ENCODE measurements at regions not wholly inside any gene's neighbourhood (a gene's known extent, or its start where the extent isn't known, plus 50 kb on each side); places are given as distances from the start of the nearest gene placed in this dataset.

DNA sequence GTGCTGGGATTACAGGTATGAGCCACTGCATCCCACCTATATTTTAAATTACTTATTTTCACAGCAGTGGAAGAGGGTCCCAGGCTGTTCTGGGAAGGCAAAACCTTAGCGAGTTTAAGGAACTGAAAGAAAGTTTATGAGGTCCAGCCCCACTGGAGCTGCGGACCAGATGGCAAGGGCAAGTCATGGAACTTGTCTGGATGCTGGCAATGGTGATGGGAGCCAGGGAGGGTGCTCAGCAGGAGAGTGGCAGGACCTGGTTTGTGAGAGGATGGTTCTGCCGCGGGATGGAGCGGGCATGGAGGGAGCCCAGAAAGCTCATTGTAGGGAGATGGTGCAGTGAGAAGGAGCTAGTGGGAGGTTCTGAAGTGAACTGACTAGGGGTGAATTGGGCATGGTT, 50.6 kb upstream of the SLC45A1 start:
- DNase-seq, result no peak

DNA sequence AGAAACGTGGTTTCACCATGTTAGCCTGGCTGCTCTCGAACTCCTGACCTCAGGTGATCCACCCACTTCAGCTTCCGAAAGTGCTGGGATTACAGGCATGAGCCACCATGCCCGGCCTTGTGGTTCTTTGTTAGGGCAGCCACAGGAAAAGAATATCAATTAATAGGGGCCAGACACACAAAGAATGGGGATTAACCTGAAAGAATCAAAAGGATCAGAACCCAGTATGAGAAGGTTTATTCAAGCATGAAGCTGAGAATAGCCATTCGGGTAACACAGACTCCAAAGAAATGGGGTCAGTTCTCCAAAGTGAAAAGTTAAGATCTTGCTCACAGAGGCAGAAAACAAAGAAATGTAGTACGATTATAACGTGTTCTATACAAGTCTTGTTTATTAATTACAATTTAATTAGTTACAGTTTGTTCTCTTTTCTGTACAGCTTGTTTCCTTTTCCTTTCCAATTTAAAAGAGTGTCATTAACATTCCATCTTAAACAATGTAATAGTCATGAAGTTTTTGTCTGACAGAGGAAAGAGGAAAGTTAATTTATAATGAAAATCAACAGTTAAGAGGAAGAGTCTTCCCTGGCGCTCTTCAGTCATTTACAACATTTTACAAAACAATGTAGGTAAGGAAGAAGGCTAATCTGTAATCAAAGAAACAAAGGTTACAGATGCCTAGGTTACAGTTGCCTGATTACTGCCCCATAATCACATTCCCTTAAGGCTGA, 51.3 kb upstream of the SLC45A1 start:
- DNase-seq, result no peak

DNA sequence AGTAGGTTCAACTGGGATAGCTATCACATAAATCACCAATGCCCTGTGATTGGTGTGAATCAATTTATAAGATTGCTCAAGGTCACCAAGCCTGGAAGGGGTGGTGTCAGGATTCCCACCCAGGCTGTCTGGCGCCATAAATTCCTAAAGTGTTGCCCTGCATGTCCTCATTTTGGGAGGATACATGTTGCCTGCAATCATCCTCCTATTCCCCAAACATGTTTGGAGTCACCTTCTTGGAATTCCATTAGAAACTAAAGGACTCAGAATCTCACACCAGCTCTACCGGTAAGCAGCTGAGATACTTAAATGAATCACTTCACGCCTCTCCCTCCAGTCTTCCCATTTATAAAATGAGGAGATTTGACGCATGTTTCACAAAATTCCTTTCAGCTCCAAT, 54.1 kb upstream of the SLC45A1 start:
- no peak for DNase-seq

DNA sequence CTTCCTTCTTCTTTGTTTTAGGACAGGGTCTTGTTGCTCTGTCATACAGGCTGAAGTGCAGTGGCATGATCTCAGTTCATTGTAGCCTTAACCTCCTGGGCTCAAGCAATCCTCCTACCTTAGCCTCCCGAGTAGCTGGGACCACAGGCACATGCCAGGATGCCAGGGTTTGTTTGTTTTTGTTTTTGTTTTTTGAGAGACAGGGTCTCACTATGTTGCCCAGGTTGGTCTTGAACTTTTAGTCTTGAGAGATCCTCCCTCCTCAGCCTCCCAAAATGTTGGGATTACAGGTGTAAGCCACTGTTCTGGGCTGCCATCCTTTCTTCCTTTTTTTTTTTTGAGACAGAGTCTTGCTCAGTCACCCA, 56.5 kb upstream of the SLC45A1 start:
- DNase-seq, result no peak

DNA sequence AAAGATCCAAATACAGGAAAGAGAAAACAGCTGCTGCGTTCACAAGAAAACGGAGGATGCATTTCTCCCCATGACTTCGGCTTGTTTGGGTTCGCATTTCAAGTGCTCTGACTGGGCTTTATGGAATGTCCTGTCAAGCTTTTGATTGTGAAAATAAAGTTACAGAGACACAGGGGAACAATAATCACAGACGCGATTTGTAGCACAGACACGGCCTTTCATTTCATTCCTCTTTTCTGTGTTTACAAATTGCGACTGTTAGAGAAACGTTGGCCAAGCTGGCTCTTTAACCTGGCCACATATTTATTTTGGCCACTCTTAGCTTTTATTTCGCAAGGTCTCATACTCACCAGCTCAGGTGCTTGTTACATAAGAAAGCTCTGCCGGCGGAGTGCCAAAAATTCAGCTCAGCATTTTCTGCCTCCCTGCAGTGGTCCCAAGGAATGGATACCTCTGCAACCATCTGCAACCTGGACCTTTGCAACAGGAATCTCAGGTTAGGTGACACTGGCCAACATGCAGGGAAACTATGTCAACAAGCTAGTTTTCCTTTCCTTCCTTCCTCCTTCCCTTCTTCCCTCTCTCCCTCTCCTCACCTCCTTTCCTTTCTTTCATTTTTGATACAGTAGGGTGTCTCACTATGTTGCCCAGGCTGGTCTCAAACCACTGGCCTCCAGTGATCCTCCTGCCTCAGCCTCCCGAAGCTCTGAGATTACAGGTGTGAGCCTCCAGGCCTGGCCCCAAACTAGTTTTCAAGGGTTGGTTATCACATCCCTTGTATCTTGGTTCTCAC, 58.2 kb upstream of the SLC45A1 start:
- no peak for DNase-seq

DNA sequence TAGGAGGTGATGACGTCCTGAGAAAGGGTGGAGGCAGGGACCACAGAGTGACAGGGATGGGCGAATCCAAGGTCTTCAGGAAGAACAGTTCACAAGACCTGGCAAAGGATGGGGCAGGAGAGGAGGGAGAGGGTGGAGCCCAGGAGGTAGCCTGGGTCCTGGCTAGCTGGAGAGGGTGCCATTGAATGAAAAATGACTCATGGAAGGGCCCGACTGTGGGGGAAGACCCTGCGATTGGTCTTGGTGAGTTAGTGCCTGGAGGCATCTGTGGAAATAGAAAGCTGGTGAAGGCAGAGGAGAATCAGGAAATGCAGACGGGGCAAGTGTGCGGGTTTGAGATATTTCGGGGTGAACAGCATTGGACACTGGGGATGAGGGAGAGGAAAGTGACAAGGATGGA, 60.3 kb upstream of the SLC45A1 start:
- DNase-seq, result no peak

- no peak for DNase-seq
Measured at GRCh38 chr1:8256321-8256720, 61.6 kb upstream of the SLC45A1 start.

DNA sequence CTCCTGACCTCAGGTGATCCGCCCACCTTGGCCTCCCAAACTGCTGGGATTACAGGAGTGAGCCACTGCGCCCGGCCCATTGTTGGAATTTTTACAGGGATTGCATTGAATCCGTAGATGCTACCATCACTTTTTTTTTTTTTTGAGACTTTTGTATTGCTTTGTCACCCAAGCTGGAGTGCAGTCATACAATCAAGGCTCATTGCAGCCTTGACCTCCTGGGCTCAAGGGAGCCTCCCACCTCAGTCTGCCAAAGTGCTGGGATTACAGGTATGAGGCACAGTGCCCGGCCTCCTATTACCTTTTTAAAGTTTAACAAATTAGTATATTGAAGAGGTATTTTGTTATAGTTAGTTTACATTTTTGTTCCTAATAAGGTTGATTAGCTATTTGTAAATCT, 62.2 kb upstream of the SLC45A1 start:
- no peak for DNase-seq

DNA sequence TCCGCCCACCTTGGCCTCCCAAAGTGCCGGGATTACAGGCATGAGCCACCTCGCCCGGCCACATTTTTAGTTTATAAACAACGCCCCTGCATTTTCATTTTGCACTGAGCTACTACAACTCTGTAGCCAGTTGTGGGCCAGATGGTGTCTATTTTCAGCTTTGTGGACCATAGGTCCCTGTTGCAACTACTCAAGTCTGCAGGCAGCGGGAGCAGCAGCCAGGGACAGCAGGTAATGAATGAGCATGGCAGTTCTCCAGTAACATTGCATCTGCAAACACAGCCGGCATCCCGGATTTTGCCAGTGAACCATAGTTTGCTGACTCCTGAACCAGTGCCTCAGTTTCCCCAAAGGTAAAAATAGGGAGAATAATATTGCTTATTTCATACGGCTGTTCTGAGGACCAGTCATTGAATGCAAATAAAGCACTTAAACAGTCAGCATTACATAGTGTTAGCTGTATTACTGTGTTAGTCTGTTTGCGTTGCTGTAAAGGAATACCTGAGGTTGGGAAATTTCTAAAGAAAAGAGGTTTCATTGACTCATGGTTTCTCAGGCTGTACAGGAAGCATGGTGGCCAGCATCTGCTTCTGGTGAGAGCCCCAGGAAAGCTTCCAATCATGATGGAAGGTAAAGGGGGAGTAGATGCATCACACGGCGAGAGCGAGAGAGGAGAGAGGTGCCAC, 65.5 kb upstream of the SLC45A1 start:
- no peak for DNase-seq

- no peak for DNase-seq
Measured at GRCh38 chr1:8251635-8252034, 66.3 kb upstream of the SLC45A1 start.

DNA sequence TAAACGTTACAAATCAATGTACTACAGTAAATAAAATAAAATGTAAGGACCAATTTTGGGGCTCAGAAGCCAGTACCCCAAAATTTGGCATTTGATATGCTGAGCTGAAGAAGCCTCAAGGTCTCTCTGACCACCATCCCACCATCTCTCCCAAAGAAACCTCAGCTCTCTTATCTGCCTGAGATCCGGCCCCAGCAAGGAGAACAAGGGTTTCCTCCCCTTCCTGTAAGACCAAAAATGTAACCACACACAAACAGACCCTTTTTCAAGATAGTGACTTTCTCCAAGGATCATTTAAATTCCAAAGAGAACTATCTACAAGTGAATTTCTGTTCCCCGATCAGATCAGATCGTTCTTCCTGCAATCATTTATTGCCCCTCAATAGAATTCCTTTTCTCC, 68.1 kb upstream of the SLC45A1 start:
- no peak for DNase-seq

GRCh38 chr1:8247811-8248436, 70.0 kb upstream of the SLC45A1 start:
- no peak for DNase-seq

DNA sequence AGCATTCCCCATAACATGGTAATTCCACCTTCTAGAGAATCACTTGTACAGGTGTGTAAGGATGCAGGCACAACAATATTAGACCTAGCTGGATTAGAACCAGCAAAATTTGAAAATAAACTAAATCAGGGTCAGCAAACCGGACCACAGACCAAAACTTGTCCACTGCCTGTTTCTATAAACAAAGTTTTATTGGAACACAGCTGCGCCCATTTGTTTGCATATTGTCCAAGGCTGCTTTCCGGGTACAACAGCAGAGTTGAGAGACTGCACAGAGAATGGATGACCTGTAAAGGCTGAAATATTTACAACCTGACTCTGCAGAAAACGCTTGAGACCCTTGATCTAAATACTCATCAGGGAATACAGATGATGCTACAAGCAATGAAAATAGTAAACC, 73.6 kb upstream of the SLC45A1 start:
- no peak for DNase-seq

- DNase-seq, result no peak
Measured at GRCh38 chr1:8242498-8242897, 75.4 kb upstream of the SLC45A1 start.

GRCh38 chr1:8241417-8242014, 76.4 kb upstream of the SLC45A1 start:
- no peak for DNase-seq

- no peak for DNase-seq
Measured at GRCh38 chr1:8239306-8240023, 78.4 kb upstream of the SLC45A1 start.

DNA sequence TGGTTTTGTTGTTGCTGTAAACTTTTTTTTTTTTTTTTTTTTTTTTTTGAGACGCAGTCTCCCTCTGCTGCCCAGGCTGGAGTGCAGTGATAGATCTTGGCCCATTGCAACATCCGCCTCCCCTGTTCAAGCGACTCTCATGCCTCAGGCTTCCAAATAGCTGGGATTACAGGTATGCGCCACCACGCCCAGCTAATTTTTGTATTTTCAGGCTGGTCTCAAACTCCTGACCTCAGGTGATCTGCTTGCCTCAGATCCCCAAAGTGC, 78.9 kb upstream of the SLC45A1 start:
- DNase-seq, result no peak

GRCh38 chr1:8238141-8239038, 79.5 kb upstream of the SLC45A1 start:
- DNase-seq, result no peak

DNA sequence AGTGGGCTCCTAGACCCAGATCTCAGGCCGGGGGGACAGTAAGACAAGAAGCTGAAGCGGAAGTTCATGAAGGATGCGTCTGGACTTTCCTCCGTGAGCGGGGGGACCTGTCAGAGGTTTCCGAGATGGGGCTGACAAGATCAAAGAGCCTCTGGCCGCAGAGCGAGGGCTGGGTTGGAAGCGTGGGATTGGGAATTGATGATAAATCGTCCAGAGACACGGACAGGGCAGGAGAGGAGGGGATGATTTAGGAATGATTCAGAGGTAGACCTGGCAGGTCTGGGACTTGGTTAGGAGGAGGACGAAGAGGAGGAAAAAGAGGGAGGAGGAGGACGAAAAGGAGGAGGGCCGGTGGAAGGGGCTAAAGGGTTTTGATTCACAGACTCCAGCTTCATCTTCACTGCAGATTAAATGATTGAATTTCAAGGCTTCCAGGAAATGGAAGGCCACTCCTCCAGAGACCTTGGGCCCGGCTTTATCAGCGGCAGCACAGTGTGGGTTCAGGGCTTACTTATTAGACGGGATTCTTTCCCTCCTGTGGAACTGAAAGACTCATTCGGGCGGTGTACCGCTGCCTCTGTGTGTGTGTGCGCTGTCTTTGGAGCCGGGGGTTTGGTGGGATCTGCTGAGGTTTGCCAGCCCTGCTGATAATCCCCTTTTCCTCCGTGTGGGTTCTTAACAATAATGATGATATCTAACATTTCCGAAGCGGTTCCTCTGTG, 85.7 kb upstream of the SLC45A1 start:
- DNase-seq, result no peak

GRCh38 chr1:8230292-8230621, 87.7 kb upstream of the SLC45A1 start:
- DNase-seq, result no peak

- DNase-seq, result no peak
Measured at GRCh38 chr1:8228253-8228652, 89.7 kb upstream of the SLC45A1 start.
